HG02981 (cell line): ENCODE measurements at regions not wholly inside any gene's neighbourhood (a gene's known extent, or its start where the extent isn't known, plus 50 kb on each side); places are given as distances from the start of the nearest gene placed in this dataset.

Experiments used
- ATAC-seq: cut with Tn5 transposase; IDR thresholded peaks from one replicate; pipeline ENCODE4 v1.9.1; 2021; ENCODE audit warnings: mild to moderate bottlenecking, moderate library complexity; ENCODE audit not compliant: unreplicated experiment

DNA sequence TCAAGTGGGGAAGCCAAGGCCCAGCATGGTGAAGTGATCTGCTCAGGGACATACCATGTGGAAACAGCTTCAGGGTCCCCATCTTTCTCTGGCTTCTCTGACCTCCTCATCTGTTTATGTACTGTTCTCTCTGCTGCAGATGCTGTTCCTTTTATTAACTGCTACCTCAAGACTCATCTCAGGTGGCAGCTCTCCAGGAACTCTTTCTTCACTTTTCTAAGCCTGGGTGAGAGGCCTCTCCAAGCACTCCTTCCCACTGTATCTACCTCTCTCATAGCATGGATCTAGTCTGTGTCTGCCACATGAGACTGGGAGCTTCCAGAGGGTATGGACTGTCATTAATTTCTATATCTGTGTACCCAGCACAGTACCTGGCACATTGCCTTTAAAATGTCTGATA lies 73.4 kb upstream of the PPM1J start:
- ATAC-seq: no peak

DNA sequence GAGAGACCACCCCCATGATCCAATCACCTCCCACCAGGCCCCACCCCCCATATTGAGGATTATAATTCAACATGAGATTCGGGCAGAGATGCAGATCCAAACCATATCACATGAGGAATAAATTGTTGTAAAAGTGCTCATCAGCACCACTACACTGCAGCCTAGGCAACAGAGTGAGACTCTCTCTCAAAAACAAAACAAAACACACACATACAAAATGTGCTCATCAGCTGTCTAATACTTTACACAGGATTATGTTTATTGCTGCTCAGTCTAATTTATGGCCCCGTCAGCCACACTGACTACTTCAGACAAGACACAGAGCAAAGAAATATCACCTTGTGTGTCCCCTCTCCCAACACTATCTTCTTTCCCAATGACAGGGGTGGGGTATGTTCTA lies 72.9 kb upstream of the PPM1J start:
- ATAC-seq: no peak

DNA sequence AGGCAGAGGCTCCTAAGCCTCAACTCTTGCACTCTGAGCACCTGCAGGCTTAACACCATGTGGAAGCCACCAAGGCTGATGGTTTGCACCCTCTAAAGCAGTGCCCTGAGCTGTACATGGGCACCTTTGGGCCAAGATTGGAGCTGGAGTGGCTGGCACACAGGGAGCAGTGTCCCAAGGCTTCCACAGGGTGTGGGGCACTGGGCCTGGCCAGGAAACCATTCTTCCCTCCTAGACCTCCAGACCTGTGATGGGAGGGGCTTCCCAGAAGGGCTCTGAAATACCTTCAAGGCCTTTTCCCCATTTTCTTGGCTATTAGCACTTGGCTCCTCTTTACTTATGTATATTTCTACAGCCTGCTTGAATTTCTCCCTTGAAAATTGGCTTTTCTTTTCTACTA lies 67.9 kb upstream of the PPM1J start:
- ATAC-seq: no peak

DNA sequence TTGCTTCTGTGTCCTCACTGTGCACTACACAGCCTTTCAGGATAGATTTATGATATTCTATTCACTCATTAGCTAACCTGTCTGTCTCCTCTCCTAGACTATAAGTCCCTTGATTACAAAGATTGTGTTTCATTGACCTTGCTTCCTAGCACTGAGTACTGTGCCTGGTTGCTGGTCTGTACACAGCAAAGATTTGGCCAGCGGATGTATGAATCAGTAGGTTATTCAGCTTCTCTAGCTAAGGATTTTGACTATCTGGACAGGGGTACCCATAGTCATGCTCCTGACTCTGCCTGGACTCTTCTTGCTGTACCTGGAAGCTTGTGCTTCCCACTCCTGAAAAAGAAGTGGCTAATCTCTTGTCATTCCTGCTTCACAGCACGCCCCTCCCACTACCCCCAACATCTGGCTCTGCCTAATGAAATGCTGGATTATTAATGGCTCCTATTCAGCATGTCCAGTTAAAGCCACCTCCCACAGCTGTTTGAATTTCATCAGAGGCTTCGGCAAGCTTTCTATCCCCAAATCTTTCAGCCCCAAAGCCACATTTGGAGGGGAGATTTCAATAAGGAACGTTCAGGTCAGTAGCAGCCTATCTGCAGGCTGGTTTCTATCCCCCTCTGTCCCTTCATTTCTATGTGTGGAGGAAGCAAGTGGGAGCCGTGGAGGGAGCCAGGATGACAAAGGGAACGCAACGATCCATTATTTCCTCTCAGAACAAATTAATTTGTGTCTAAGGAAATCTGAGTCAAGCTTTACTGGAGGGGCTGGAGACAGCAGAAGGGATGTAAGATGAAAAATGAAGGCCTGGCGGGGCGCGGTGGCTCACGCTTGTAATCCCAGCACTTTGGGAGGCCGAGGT lies 64.8 kb upstream of the PPM1J start:
- ATAC-seq: no peak

DNA sequence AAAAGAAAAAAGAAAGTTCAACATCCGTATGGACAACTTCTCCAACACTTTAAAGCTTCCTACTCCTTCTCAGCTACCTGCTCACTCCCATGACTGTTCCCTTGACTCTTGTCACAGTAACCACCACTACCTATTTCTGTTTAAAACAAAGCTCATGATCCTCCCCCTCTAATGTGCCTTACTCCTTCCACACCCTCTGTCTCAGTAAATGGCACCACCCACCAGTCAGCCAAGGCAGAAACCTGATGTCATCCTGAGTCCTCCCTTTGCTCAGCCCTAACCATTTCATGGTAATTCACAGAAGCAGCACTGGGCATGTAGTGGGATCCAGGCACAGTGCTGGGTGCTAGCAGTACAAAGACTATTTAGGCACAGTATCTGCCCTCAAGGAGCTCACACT lies 63.0 kb upstream of the PPM1J start:
- ATAC-seq: no peak

GRCh38 chr1:112776688-112777087 lies 61.6 kb upstream of the PPM1J start:
- ATAC-seq: no peak

DNA sequence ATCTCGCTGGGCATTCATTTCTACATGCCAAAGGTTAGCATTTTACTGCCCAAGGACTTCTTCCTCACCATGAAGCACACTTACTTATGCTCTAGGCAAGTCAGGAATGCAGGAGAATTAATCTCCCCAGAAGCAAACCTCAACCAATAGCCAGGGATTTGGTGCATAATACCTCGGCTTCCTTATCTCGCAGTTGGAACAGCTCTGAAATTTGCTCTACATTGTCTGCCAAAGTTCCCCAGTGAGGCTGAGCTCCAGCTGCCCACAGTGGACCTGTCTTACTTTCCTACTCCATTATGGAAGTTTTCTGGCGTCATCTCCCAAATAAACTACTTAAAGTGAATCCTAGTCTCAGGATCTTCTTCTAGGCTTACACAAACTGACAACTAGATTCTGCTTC lies 57.6 kb upstream of the PPM1J start:
- no peak for ATAC-seq

- ATAC-seq: no peak
Observed at GRCh38 chr1:112770724-112771123, 55.6 kb upstream of the PPM1J start.

GRCh38 chr1:112769611-112770010 lies 54.5 kb upstream of the PPM1J start:
- ATAC-seq: no peak

- ATAC-seq: no peak
Observed at GRCh38 chr1:112767646-112768045, 52.5 kb upstream of the PPM1J start.
